Lung (tissue), 11 donors: ENCODE measurements at regions not wholly inside any gene's neighbourhood (a gene's known extent, or its start where the extent isn't known, plus 50 kb on each side); places are given as distances from the start of the nearest gene placed in this dataset.

Experiments
- ATAC-seq: fragments of 200-7000 bp; cut with Tn5 transposase; one replicate; pipeline ENCODE4 v1.9.1; 2020; ENCODE audit warnings: moderate number of reproducible peaks; ENCODE audit not compliant: insufficient read depth, low FRiP score
- DNase-seq, 3 donors: peaks; one replicate each; pipeline ENCODE4 v3.0.0-alpha.2; 2013 to 2017
- H3K27ac ChIP-seq, 2 donors: one replicate each; pipeline ENCODE4 v1.5.1; 2013; ENCODE audit warnings: mild to moderate bottlenecking in 2 of 2, moderate library complexity in 2 of 2, control low read depth in 1 of 2, inconsistent platforms in 1 of 2, low read depth in 1 of 2, low read length in 1 of 2
- H3K27me3 ChIP-seq, 3 donors: one replicate each; pipeline ENCODE4 v1.5.1; 2013; ENCODE audit warnings: low read length in 2 of 3; ENCODE audit not compliant: control insufficient read depth in 3 of 3, insufficient read depth in 3 of 3
- H3K36me3 ChIP-seq, 4 donors: one replicate each; pipeline ENCODE4 v1.5.1; 2013; ENCODE audit warnings: low read length in 4 of 4, mild to moderate bottlenecking in 1 of 4, moderate library complexity in 1 of 4; ENCODE audit not compliant: control insufficient read depth in 4 of 4, insufficient read depth in 4 of 4
- H3K4me1 ChIP-seq, 5 donors: one replicate each; pipeline ENCODE4 v1.5.1; 2013; ENCODE audit warnings: low read length in 5 of 5, mild to moderate bottlenecking in 2 of 5, moderate library complexity in 1 of 5; ENCODE audit not compliant: control insufficient read depth in 5 of 5, insufficient read depth in 5 of 5
- H3K4me3 ChIP-seq: one replicate; pipeline ENCODE4 v1.5.1; 2013; ENCODE audit warnings: mild to moderate bottlenecking, control low read depth, moderate library complexity
- H3K9ac ChIP-seq, 2 donors: one replicate each; pipeline ENCODE4 v1.5.1; 2013; ENCODE audit warnings: low read length in 2 of 2, control low read depth in 1 of 2; ENCODE audit not compliant: insufficient read depth in 1 of 2
- H3K9me3 ChIP-seq, 4 donors: one replicate each; pipeline ENCODE4 v1.5.1; 2013; ENCODE audit warnings: low read length in 3 of 4, mild to moderate bottlenecking in 1 of 4, moderate library complexity in 1 of 4; ENCODE audit not compliant: control insufficient read depth in 4 of 4, insufficient read depth in 3 of 4
- CTCF ChIP-seq: IDR thresholded peaks from 2 replicates; pipeline ENCODE4 v1.5.1; 2012; ENCODE audit warnings: mild to moderate bottlenecking; ENCODE audit errors: control extremely low read depth, extremely low read depth
- WGBS, 2 donors: extraction: QIAGEN DNeasy Blood & Tissue Kit; methylation state at CpG; one replicate each; pipeline ENCODE4 v1.1.7; 2013; 5-methylcytosine and 5-hydroxymethylcytosine counted together
- donor health status: control.
- donor health status: control.
- donor health status: Bipolar disorder and iron deficiency.
- donor health status: healthy.
- donor health status: DM: yes; HTN: yes; CAD: no.

DNA sequence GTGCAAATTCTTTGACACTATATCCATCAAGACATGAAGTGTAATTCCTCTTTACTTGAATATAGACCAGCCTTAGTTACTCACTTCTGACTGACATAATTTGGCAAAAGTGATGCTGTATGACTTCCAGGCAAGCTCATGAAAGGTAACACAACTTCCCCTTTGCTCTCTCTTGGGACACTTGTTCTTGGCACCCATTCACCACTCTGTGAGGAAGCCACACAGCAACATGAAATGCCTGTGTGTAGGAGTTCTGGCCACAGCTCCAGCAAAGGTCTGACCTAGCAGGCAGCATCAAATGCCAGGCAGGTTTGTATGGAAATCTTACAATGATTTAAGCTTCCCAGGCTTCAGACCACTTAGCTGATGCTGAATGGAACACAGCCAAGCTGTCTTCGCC, 280.3 kb downstream of the PDHA2 start:
- WGBS, 2 donors: 82 to 88% methylated on average over 1 of the region's 1 CpG
- no peak overlapping the region for H3K9ac ChIP-seq
- H3K27me3 ChIP-seq: no peaks in the 10 kb centered on the region
- H3K9me3 ChIP-seq: peaks cover 0 to under 1% (median 0%) of the 10 kb centered on the region in 4 donors
- H3K4me1 ChIP-seq: no peaks in the 10 kb centered on the region
- H3K36me3 ChIP-seq: no peaks in the 10 kb centered on the region
- DNase-seq: no peak
- no peak for ATAC-seq
- no peak overlapping the region for H3K4me3 ChIP-seq
- no peak overlapping the region for H3K27ac ChIP-seq
- no peak for TF ChIP-seq CTCF

- DNase-seq: no peak
- no peaks in the 10 kb centered on the region for H3K27me3 ChIP-seq
- no peak for TF ChIP-seq CTCF
- H3K4me1 ChIP-seq: no peaks in the 10 kb centered on the region
- 95 to 97% methylated on average over 24 of the region's 24 CpGs for WGBS, 2 donors
- ATAC-seq: no peak
- H3K36me3 ChIP-seq: no peaks in the 10 kb centered on the region
- H3K27ac ChIP-seq: no peak overlapping the region
- no peak overlapping the region for H3K9ac ChIP-seq
- H3K9me3 ChIP-seq: no peaks in the 10 kb centered on the region
- no peak overlapping the region for H3K4me3 ChIP-seq
Measured at GRCh38 chr4:96126227-96126626, 286.3 kb downstream of the PDHA2 start.

- Histone ChIP-seq H3K4me3 (no peak overlapping the region), H3K9ac (no peak overlapping the region), H3K27ac (no peak overlapping the region), H3K9me3 (no peaks in the 10 kb centered on the region), H3K27me3 (no peaks in the 10 kb centered on the region), H3K36me3 (no peaks in the 10 kb centered on the region), H3K4me1 (no peaks in the 10 kb centered on the region)
- DNase-seq: no peak
- no peak for ATAC-seq
- no peak for TF ChIP-seq CTCF
- WGBS, 2 donors: 74 to 86% methylated on average over 1 of the region's 1 CpG
Measured at GRCh38 chr4:96131186-96131585, 291.3 kb downstream of the PDHA2 start.

DNA sequence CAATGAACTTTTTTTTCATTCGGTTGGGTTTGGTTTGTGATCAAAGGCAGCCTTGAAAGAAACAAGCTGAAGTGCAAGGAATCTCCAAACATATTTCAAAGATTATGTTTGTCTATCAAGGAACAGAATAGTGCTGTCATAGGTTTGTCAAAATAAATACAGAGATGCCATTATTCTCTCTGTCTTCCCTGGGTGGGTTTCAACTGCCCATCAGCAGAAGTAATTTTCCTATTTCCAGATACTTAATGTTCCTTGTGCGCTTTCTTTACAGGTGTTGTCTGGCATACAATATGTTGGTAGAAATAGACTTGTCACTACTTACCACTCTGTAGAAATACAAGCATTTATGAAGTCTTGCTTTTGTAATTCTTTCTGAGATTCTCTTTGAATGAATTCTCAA, 294.9 kb downstream of the PDHA2 start:
- no peaks in the 10 kb centered on the region for H3K4me1 ChIP-seq
- H3K9ac ChIP-seq: no peak overlapping the region
- ATAC-seq: no peak
- H3K36me3 ChIP-seq: no peaks in the 10 kb centered on the region
- H3K4me3 ChIP-seq: no peak overlapping the region
- DNase-seq: no peak
- no peak for TF ChIP-seq CTCF
- no peaks in the 10 kb centered on the region for H3K27me3 ChIP-seq
- H3K27ac ChIP-seq: no peak overlapping the region
- 92 to 97% methylated on average over 2 of the region's 2 CpGs for WGBS, 2 donors
- H3K9me3 ChIP-seq: no peaks in the 10 kb centered on the region
